ENCODE measurements at regions not wholly inside any gene's neighbourhood (a gene's known extent, or its start where the extent isn't known, plus 50 kb on each side); places are given as distances from the start of the nearest gene placed in this dataset.
"Not testable (repeated sequence)": the region's sequence is repeated elsewhere in the genome, so short reads cannot be mapped to it uniquely, and the experiment has no call there.

DNA sequence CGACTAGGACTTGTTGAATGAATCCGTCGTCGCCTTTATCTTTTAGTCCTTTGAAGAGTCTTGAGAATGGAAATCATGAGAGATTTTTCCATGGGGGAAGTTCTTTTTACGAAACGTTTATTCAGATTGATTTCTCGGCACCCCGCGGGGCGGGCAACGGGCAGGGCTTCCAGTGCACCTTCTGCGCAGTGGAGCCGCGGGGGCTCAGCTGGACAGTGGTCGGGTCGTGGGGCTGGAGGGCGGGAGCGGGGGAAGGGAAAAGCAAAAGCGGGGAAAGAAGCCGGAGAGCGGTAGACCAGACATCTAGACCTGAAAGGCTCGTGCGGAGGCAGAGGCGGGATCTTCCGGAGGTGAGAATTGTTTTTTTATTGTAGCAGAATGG, 103.0 kb downstream of the NBPF11 start:
- peak in 1 of 2 donors; percentile 15 for DNase-seq (ENCODE audit: low read depth in 1 of 2, low spot score in 1 of 2)

GRCh38 chr1:148048423-148049114, 103.5 kb downstream of the NBPF11 start:
- DNase-seq (ENCODE audit: low read depth in 1 of 2, low spot score in 1 of 2) = peak in 1 of 2 donors; percentile 27

DNA sequence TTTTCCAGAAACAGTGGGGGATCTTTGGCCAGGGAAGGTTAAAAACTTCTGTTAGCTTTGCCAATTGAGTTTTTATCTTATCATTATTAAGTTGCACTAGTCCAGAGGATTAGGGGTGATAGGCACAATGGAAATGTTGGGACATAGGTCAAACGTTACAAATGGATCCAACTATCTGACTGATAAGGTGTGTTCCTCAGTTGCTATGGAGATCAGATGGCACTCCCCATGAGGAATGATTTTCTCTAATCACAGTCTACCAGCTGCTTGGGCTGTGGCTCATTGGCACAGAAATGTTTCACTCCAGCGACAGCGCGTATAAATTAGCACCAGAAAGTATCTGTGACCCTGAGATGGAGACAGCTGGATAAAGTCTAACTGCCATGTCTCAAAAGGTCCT, 106.2 kb downstream of the NBPF11 start:
- DNase-seq (ENCODE audit: low read depth in 1 of 2, low spot score in 1 of 2) = not testable (repeated sequence)

DNA sequence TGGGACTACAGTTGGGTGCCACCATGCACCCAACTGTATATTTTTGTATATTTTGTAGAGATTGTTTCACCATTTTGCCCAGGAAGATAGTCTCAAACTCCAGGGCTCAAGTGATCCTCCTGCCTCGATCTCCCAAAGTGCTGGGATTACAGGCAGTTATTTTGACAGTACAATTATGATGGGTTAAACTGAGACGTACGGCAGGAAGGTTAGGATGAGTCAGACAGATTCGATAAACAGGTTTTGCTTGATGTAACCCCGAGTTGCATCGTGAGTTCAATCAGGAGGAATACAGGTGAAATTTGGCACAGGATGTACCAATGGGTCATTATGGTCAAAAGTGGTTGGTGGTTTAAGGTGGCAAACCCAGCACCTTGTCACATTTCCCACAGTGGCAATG, 107.6 kb downstream of the NBPF11 start:
- DNase-seq (ENCODE audit: low read depth in 1 of 2, low spot score in 1 of 2) = not testable (repeated sequence)
